Brain microvascular endothelial cell (primary cell): ENCODE measurements at regions not wholly inside any gene's neighbourhood (a gene's known extent, or its start where the extent isn't known, plus 50 kb on each side); places are given as distances from the start of the nearest gene placed in this dataset.

Source experiments
- DNase-seq: peaks from one replicate; pipeline ENCODE4 v3.0.0-alpha.2; 2020
- H3K27ac ChIP-seq: fragments of 250-450 bp; sonication (Bioruptor Pico); 2 replicates; pipeline ENCODE4 v1.5.1; 2020; ENCODE audit warnings: mild to moderate bottlenecking, moderate library complexity
- H3K27me3 ChIP-seq: fragments of 250-450 bp; sonication (Bioruptor Pico); replicated peaks from 2 replicates; pipeline ENCODE4 v1.5.1; 2020; ENCODE audit warnings: mild to moderate bottlenecking
- H3K36me3 ChIP-seq: fragments of 250-450 bp; sonication (Bioruptor Pico); replicated peaks from 2 replicates; pipeline ENCODE4 v1.5.1; 2020; ENCODE audit warnings: mild to moderate bottlenecking
- H3K4me3 ChIP-seq: 2 replicates; pipeline ENCODE4 v1.5.1; 2011; ENCODE audit warnings: low read depth, mild to moderate bottlenecking, control low read depth, low read length, moderate library complexity
- in situ Hi-C: cut with HindIII; loops from 2 replicates; pipeline ENCODE4 v1.10.0; 2017; ENCODE audit warnings: low sequenced_read_pairs, low pct_ligation_motif_present
- TF ChIP-seq, protein P1 (sequence below): IDR thresholded peaks from 2 replicates; pipeline ENCODE4 v1.5.1; 2011; ENCODE audit warnings: low read depth, mild to moderate bottlenecking, moderate library complexity, low read length, control low read depth, inconsistent platforms; ENCODE audit errors: missing control alignments

DNA sequence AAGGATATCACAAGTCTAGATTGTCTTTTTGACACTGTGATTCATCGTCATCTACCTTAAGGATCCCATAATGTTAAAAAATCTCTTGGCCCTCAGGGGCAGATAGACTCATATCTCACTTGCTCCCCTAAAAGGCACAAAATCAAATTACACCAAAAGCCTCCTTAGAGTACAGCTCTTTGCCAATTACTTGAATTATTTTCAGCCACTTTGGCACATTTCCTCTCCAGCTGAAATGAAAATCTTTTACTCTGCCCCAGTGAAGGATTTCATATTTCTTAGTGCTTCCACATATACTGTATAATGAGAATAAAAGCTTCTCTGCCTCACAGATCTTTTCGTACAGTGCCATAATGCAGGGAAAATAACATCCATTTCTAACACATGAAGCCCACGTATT, 190.7 kb upstream of the GBE1 start:
- Histone ChIP-seq H3K27me3 (no peaks in the 10 kb centered on the region), H3K36me3 (no peaks in the 10 kb centered on the region), H3K27ac (no peak overlapping the region), H3K4me3 (no peak overlapping the region)
- TF ChIP-seq, protein P1, sequence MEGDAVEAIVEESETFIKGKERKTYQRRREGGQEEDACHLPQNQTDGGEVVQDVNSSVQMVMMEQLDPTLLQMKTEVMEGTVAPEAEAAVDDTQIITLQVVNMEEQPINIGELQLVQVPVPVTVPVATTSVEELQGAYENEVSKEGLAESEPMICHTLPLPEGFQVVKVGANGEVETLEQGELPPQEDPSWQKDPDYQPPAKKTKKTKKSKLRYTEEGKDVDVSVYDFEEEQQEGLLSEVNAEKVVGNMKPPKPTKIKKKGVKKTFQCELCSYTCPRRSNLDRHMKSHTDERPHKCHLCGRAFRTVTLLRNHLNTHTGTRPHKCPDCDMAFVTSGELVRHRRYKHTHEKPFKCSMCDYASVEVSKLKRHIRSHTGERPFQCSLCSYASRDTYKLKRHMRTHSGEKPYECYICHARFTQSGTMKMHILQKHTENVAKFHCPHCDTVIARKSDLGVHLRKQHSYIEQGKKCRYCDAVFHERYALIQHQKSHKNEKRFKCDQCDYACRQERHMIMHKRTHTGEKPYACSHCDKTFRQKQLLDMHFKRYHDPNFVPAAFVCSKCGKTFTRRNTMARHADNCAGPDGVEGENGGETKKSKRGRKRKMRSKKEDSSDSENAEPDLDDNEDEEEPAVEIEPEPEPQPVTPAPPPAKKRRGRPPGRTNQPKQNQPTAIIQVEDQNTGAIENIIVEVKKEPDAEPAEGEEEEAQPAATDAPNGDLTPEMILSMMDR = no peak
- no peak for DNase-seq
- in situ Hi-C loops = no loop called here

DNA sequence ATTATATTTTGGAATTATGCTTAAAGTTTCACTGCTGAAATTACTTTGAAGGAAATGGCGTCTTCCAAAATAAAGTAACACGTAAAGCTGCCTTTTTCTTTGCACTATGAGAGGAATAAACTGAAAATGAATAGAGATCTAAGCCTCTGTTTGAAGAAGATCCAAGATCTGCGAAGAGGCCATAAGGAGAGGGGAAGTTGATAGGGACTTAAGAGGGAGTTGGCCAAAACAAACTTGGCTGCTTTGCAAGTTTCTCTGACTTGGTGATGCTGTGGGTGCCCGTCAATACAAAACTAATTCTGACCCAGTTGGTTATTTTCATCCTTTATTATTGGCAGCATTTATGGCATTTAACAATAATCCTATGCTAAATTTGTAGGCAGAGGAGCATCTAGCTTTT, 190.2 kb upstream of the GBE1 start:
- TF ChIP-seq, protein P1 = no peak
- Histone ChIP-seq H3K27ac (no peak overlapping the region), H3K27me3 (no peaks in the 10 kb centered on the region), H3K4me3 (no peak overlapping the region), H3K36me3 (no peaks in the 10 kb centered on the region)
- no peak for DNase-seq
- in situ Hi-C loops = no loop called here

DNA sequence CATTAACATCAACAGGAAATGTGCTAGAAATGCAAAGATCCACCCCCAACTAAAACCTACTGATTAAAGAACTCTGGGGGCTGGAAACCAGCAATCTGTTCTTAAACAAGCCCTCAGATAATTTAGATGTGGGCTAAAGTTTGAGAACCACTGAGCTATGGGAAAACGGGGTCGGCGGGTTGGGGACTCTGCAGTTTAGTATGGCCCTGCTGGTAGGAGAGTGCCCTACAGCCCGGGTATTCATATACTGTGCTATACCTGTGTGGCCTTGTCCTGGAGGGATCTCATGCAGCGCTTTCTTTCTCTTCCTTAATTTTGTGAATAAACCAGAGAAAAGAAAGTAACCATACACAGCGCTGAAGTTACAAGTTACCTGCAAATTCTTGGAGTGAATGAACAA, 189.7 kb upstream of the GBE1 start:
- Histone ChIP-seq H3K27ac (no peak overlapping the region), H3K36me3 (no peaks in the 10 kb centered on the region), H3K4me3 (no peak overlapping the region), H3K27me3 (no peaks in the 10 kb centered on the region)
- TF ChIP-seq, protein P1 = no peak
- DNase-seq = no peak
- in situ Hi-C loops = no loop called here

DNA sequence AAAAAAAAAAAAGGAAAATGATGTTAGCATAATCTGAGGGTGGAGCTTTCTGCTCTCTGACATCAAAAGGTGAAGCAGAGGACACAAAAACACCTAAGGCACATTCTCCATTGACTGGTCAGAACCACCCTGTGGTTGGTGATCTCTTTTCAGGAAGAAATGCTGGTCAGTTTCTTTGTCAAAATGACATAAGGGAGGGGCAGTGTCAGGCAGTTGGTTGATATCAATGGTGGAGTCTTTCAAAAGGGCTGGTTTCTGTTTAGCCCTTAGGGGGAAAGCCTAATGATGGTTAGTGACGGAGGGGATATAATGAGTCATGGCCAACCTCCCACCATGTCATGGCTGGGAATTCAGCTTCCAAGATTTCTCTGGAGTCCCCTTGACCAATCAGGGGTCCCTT, 185.9 kb upstream of the GBE1 start:
- Histone ChIP-seq H3K27me3 (no peaks in the 10 kb centered on the region), H3K4me3 (no peak overlapping the region), H3K27ac (no peak overlapping the region), H3K36me3 (no peaks in the 10 kb centered on the region)
- TF ChIP-seq, protein P1 = no peak
- no peak for DNase-seq
- in situ Hi-C loops = no loop called here

DNA sequence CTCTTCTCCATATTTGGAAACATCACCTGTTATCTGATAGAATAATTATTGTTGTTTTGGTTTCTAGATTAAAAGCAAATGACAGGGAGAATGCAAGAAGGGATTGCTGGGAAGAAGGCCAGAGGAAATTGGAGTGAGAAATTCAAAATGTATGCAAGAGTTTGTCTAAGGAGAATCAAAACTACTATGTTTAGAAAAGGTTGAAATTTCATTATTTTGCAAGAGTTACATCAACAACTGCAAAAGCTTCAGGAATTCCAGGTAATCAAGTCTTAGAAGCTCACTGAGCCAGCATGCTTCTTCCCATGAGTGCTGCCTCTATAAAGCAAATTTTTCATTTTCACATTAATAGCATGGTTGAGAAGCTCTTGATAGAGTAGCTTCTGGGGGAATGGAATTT, 177.2 kb upstream of the GBE1 start:
- H3K4me3 ChIP-seq = no peak overlapping the region
- TF ChIP-seq, protein P1 = no peak
- DNase-seq = no peak
- no peaks in the 10 kb centered on the region for H3K27me3 ChIP-seq
- no peak overlapping the region for H3K27ac ChIP-seq
- no peaks in the 10 kb centered on the region for H3K36me3 ChIP-seq
- in situ Hi-C loops = no loop called here

DNA sequence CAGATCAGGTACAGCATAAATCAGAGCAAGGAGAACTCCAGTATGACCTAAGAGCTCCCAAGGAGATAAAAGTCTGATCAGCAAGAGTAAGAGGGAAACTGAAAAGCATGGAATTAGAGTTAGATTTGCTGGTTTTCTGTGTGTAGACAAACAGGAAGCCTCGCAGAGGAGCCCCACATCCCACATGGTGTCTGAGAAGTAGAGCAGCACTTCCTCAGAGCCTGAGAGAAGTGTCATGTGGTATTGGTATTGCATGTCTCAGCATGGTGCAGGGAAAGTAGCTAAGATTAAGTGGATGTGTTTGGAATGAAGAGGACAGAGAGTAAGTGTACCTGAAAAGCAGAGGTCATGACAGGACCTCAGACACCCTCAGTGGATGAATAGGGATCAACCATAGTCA, 175.4 kb upstream of the GBE1 start:
- no peak for DNase-seq
- Histone ChIP-seq H3K4me3 (no peak overlapping the region), H3K27me3 (no peaks in the 10 kb centered on the region), H3K27ac (no peak overlapping the region), H3K36me3 (no peaks in the 10 kb centered on the region)
- in situ Hi-C loops = no loop called here
- TF ChIP-seq, protein P1 = no peak
